Midbrain (tissue), 1 donor: ENCODE measurements at regions not wholly inside any gene's neighbourhood (a gene's known extent, or its start where the extent isn't known, plus 50 kb on each side); places are given as distances from the start of the nearest gene placed in this dataset.

Source experiments
- DNase-seq: peaks from one replicate; lab custom pipeline; 2025; lab: John Stamatoyannopoulos, UW

- DNase-seq: no peak
These were observed 352.7 kb upstream of the SOX11 start for GRCh38 chr2:5339473-5339872.

GRCh38 chr2:5343785-5344335, 348.3 kb upstream of the SOX11 start:
- DNase-seq: no peak

- no peak for DNase-seq
These were observed 339.9 kb upstream of the SOX11 start for GRCh38 chr2:5352286-5352685.

- DNase-seq: no peak
These were observed 338.6 kb upstream of the SOX11 start for GRCh38 chr2:5353565-5353964.

- no peak for DNase-seq
These were observed 332.8 kb upstream of the SOX11 start for GRCh38 chr2:5359397-5359796.

GRCh38 chr2:5360081-5360480, 332.1 kb upstream of the SOX11 start:
- no peak for DNase-seq

GRCh38 chr2:5364361-5364760, 327.8 kb upstream of the SOX11 start:
- no peak for DNase-seq

- peak; percentile 51 for DNase-seq
These were observed 326.2 kb upstream of the SOX11 start for GRCh38 chr2:5365871-5366461.

- no peak for DNase-seq
These were observed 324.9 kb upstream of the SOX11 start for GRCh38 chr2:5367321-5367720.

- DNase-seq: no peak
These were observed 323.9 kb upstream of the SOX11 start for GRCh38 chr2:5368263-5368662.

- no peak for DNase-seq
These were observed 322.7 kb upstream of the SOX11 start for GRCh38 chr2:5369510-5369909.

- no peak for DNase-seq
These were observed 322.0 kb upstream of the SOX11 start for GRCh38 chr2:5370158-5370557.

- DNase-seq: no peak
These were observed 320.0 kb upstream of the SOX11 start for GRCh38 chr2:5372141-5372540.

GRCh38 chr2:5373200-5373599, 319.0 kb upstream of the SOX11 start:
- no peak for DNase-seq

- no peak for DNase-seq
These were observed 317.4 kb upstream of the SOX11 start for GRCh38 chr2:5374762-5375161.

GRCh38 chr2:5377323-5377722, 314.9 kb upstream of the SOX11 start:
- DNase-seq: no peak

GRCh38 chr2:5379811-5380210, 312.4 kb upstream of the SOX11 start:
- no peak for DNase-seq

GRCh38 chr2:5385596-5385995, 306.6 kb upstream of the SOX11 start:
- DNase-seq: no peak

GRCh38 chr2:5387406-5387805, 304.8 kb upstream of the SOX11 start:
- DNase-seq: no peak

GRCh38 chr2:5389740-5390139, 302.4 kb upstream of the SOX11 start:
- no peak for DNase-seq

- no peak for DNase-seq
These were observed 300.8 kb upstream of the SOX11 start for GRCh38 chr2:5391362-5391761.

- no peak for DNase-seq
These were observed 299.5 kb upstream of the SOX11 start for GRCh38 chr2:5392658-5393057.

- no peak for DNase-seq
These were observed 298.7 kb upstream of the SOX11 start for GRCh38 chr2:5393474-5393873.

GRCh38 chr2:5394223-5394622, 298.0 kb upstream of the SOX11 start:
- DNase-seq: no peak
